CD4-positive, alpha-beta T cell (primary cell): ENCODE measurements at regions not wholly inside any gene's neighbourhood (a gene's known extent, or its start where the extent isn't known, plus 50 kb on each side); places are given as distances from the start of the nearest gene placed in this dataset.

Experiments
- ATAC-seq: fragments of 200-7000 bp; cut with Tn5 transposase; one replicate; pipeline ENCODE4 v1.10.0; 2022; ENCODE audit warnings: mild to moderate bottlenecking; ENCODE audit not compliant: poor library complexity
- CTCF ChIA-PET: fragments of 350-600 bp; sonication (Branson Sonifier 250); formaldehyde crosslinking; loops from one replicate; lab custom pipeline; 2021; ENCODE audit warnings: antibody characterized with exemption, inconsistent platforms; lab: Charles Lee
- POLR2A ChIA-PET: fragments of 350-600 bp; sonication (Branson Sonifier 250); formaldehyde crosslinking; loops from one replicate; lab custom pipeline; 2021; ENCODE audit warnings: antibody characterized with exemption, inconsistent platforms; lab: Charles Lee
- DNase-seq, 14 experiments: peaks; one replicate each; pipeline ENCODE4 v3.0.0-alpha.2; 2013 to 2020; ENCODE audit warnings: mixed read lengths in 2 of 14
- H3K27ac ChIP-seq, 2 donors: one replicate each; pipeline versions ENCODE4 v1.5.1 to v1.7.0; 2013; ENCODE audit warnings: low read length in 2 of 2, low read depth in 1 of 2, mild to moderate bottlenecking in 1 of 2
- H3K27me3 ChIP-seq, 2 experiments: 1 replicate in 1 of 2; 2 replicates in 1 of 2; pipeline versions ENCODE4 v1.6.1 to v1.7.0; 2013; ENCODE audit warnings: low read length in 2 of 2, control low read depth in 1 of 2, mild to moderate bottlenecking in 1 of 2, moderate library complexity in 1 of 2; ENCODE audit not compliant: insufficient read depth in 2 of 2, control insufficient read depth in 1 of 2
- H3K36me3 ChIP-seq: one replicate; pipeline ENCODE4 v1.6.1; 2013; ENCODE audit warnings: low read length, control low read depth; ENCODE audit not compliant: insufficient read depth
- H3K4me1 ChIP-seq: one replicate; pipeline ENCODE4 v1.6.1; 2013; ENCODE audit warnings: low read length, control low read depth; ENCODE audit not compliant: insufficient read depth
- H3K4me3 ChIP-seq: one replicate; pipeline ENCODE4 v1.5.1; 2013; ENCODE audit warnings: mild to moderate bottlenecking, low read length, moderate library complexity
- H3K9me3 ChIP-seq, 2 experiments: 1 replicate in 1 of 2; 2 replicates in 1 of 2; pipeline versions ENCODE4 v1.6.1 to v1.7.0; 2013; ENCODE audit warnings: low read length in 2 of 2, mild to moderate bottlenecking in 2 of 2, control low read depth in 1 of 2, moderate library complexity in 1 of 2; ENCODE audit not compliant: control insufficient read depth in 1 of 2, insufficient read depth in 1 of 2
- H3K27ac Mint-ChIP-seq: one replicate; pipeline ENCODE4 v1.8.0; 2020; ENCODE audit warnings: mixed read lengths
- H3K27me3 Mint-ChIP-seq: one replicate; pipeline ENCODE4 v1.8.0; 2021; ENCODE audit warnings: mixed read lengths
- H3K36me3 Mint-ChIP-seq: one replicate; pipeline ENCODE4 v1.8.0; 2021; ENCODE audit warnings: low read depth, mixed read lengths
- H3K4me1 Mint-ChIP-seq: one replicate; pipeline ENCODE4 v1.8.0; 2021; ENCODE audit warnings: low read depth, mixed read lengths
- H3K4me3 Mint-ChIP-seq: one replicate; pipeline ENCODE4 v1.8.0; 2020; ENCODE audit warnings: mild to moderate bottlenecking, mixed read lengths
- H3K9me3 Mint-ChIP-seq: one replicate; pipeline ENCODE4 v1.8.0; 2020; ENCODE audit warnings: mixed read lengths
- intact Hi-C, 2 experiments: fragments of 100-400 bp; cut with DNase I in 1 of 2; cut with micrococcal nuclease in 1 of 2; formaldehyde crosslinking; loops; one replicate each; pipeline versions ENCODE4 v1.15.1 to v1.9.0; 2023 to 2025; cut with DNase I, micrococcal nuclease
- TF ChIP-seq, protein P1 (sequence below): fragments of 200-600 bp; IDR thresholded peaks from one replicate; pipeline ENCODE4 v1.8.0; 2022; ENCODE audit warnings: antibody characterized with exemption, mild to moderate bottlenecking

DNA sequence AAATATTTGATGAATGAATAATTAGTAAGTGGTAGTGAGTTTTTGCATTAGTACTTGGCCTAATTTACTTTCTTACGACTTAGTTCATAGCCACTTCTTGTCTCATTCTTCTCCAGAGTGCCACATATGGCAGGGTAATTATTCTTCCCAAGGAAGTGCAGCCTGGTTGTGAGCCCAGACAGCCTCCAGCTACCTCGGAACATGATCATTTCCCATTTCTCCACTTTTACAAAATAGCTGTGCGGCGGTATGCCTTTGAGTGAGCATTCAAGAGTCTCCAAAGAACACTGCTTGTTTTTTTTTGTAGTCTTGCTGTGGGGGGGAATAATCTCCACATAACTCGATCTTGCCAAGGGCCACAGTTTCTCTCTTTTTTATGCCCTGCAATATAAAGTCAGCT lies 765.0 kb downstream of the HDGFL1 start:
- DNase-seq (no peak), ATAC-seq (no peak)
- H3K27ac Mint-ChIP-seq, result no peak overlapping the region
- Histone ChIP-seq H3K9me3 (no peaks in the 10 kb centered on the region), H3K27ac (no peak overlapping the region), H3K36me3 (no peaks in the 10 kb centered on the region), H3K4me3 (no peak overlapping the region), H3K4me1 (no peaks in the 10 kb centered on the region), H3K27me3 (no peaks in the 10 kb centered on the region)
- no peaks in the 10 kb centered on the region for H3K9me3 Mint-ChIP-seq
- no peaks in the 10 kb centered on the region for H3K36me3 Mint-ChIP-seq
- intact Hi-C loops, result no loop called here
- TF ChIP-seq, protein P1, sequence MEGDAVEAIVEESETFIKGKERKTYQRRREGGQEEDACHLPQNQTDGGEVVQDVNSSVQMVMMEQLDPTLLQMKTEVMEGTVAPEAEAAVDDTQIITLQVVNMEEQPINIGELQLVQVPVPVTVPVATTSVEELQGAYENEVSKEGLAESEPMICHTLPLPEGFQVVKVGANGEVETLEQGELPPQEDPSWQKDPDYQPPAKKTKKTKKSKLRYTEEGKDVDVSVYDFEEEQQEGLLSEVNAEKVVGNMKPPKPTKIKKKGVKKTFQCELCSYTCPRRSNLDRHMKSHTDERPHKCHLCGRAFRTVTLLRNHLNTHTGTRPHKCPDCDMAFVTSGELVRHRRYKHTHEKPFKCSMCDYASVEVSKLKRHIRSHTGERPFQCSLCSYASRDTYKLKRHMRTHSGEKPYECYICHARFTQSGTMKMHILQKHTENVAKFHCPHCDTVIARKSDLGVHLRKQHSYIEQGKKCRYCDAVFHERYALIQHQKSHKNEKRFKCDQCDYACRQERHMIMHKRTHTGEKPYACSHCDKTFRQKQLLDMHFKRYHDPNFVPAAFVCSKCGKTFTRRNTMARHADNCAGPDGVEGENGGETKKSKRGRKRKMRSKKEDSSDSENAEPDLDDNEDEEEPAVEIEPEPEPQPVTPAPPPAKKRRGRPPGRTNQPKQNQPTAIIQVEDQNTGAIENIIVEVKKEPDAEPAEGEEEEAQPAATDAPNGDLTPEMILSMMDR, result no peak
- H3K4me3 Mint-ChIP-seq, result no peak overlapping the region
- CTCF ChIA-PET, result no interaction called here
- no peaks in the 10 kb centered on the region for H3K4me1 Mint-ChIP-seq
- no peaks in the 10 kb centered on the region for H3K27me3 Mint-ChIP-seq
- POLR2A ChIA-PET, result no interaction called here

DNA sequence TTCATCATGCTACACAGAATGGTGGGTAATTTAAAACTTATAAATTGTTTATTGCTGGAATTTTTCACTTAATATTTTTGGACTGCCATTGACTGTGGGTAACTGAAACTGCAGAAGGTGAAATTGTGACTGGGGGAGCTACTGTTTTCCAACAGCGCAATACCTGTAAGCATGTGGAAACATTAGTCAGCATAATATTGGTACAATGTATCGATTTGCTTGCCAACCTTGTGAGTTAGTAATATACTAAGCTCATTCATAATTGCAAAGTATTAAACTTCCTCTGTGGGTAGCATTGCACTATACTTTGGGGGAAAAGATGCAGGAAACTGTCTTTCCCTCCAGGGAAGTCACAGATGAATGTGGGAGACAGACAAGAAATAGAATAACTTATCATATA lies 766.5 kb downstream of the HDGFL1 start:
- ChIA-PET CTCF (no interaction called here), POLR2A (no interaction called here)
- Mint-ChIP-seq H3K4me3 (no peak overlapping the region), H3K9me3 (no peaks in the 10 kb centered on the region), H3K27ac (no peak overlapping the region), H3K4me1 (no peaks in the 10 kb centered on the region), H3K27me3 (no peaks in the 10 kb centered on the region), H3K36me3 (no peaks in the 10 kb centered on the region)
- Histone ChIP-seq H3K9me3 (no peaks in the 10 kb centered on the region), H3K4me1 (no peaks in the 10 kb centered on the region), H3K27me3 (no peaks in the 10 kb centered on the region), H3K27ac (no peak overlapping the region), H3K36me3 (no peaks in the 10 kb centered on the region), H3K4me3 (no peak overlapping the region)
- intact Hi-C loops, result no loop called here
- DNase-seq, result no peak
- no peak for ATAC-seq
- TF ChIP-seq, protein P1, result no peak

DNA sequence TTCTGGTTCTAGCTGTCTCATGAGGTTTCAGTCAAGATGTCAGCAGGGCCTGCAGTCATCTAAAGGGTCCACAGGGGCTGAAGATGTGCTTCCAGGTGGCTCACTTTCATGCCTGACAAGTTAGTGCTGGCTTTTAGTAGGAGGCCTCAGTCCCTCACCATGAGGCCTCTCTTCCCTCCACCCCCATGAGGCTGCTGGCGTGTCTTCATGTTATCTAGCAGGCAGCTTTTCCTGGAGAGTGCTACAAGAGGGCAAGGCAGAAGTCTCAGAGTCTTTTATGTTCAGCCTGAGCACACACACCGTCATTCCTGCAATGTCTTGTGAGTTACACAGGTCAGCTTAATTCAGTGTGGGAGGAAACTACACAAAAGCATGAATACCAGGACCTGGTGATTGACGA lies 769.9 kb downstream of the HDGFL1 start:
- POLR2A ChIA-PET, result no interaction called here
- intact Hi-C loops, result no loop called here

More for the DNA sequence above, 769.9 kb downstream of the HDGFL1 start:
- no peak overlapping the region for H3K4me3 Mint-ChIP-seq
- Histone ChIP-seq H3K36me3 (no peaks in the 10 kb centered on the region), H3K4me3 (no peak overlapping the region), H3K9me3 (peaks cover 0 to 7% of the 10 kb centered on the region in 2 experiments), H3K27ac (no peak overlapping the region), H3K27me3 (no peaks in the 10 kb centered on the region), H3K4me1 (no peaks in the 10 kb centered on the region)
- no peaks in the 10 kb centered on the region for H3K36me3 Mint-ChIP-seq
- no peaks in the 10 kb centered on the region for H3K9me3 Mint-ChIP-seq
- no peak for DNase-seq
- CTCF ChIA-PET, result no interaction called here
- TF ChIP-seq, protein P1, result no peak
- no peak for ATAC-seq
- H3K27ac Mint-ChIP-seq, result no peak overlapping the region
- H3K4me1 Mint-ChIP-seq, result no peaks in the 10 kb centered on the region
- H3K27me3 Mint-ChIP-seq, result no peaks in the 10 kb centered on the region
